ENCODE measurements at regions not wholly inside any gene's neighbourhood (a gene's known extent, or its start where the extent isn't known, plus 50 kb on each side); places are given as distances from the start of the nearest gene placed in this dataset.
"Not testable (repeated sequence)": the region's sequence is repeated elsewhere in the genome, so short reads cannot be mapped to it uniquely, and the experiment has no call there.

DNA sequence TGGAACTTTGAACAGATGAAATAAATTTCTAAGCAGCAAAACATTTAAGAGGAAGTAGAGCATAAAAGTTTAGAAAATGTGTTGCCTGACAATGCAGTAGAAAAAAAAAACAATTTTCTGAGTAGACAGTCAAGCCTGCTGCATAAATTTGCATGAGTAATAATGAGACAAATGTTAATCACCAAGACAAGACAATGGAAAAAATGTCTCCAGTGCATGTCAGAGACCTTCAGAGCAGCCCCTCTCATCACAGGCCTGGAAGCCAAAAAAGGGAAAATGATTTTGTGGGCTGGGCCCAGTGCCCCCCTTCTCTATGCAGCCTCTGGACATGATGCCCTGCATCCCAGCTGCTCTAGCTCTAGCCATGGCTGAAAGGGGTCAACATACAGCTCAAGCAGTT is 204.6 kb downstream of the COX18 start:
- no peak for DNase-seq

DNA sequence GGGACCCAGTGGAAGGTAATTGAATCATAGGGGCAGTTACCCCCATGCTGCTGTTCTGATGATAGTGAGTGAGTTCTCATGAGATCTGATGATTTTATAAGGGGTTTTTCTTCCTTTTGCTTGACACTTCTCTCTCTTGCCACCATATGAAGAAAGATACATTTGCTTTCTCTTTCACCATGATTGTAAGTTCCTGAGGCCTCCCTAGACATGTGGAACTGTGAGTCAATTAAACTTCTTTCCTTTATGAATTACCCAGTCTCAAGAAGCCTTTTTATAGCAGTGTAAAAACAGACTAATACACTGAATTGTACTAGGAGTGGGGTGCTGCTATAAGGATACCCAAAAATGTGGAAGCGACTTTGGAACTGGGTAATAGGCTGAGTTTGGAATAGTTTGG is 205.2 kb downstream of the COX18 start:
- DNase-seq: not testable (repeated sequence)

DNA sequence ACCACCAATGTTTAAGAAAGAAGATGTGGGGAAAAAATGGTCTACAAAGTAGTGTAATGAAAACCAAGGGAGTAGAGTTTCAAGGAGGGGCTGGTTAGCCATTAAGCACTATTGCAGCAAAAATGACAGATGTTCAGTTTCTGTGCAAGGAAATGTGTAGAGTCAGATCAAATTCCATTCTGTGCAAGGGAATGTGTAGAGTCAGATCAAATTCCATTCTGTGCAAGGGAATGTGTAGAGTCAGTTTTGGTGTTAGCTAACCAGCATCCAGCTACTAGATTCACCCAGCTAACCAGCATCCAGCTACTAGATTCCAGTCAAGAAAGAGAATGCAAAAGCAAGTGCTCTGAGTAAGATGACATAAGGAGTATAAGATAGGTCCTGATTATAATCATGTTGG is 208.8 kb downstream of the COX18 start:
- DNase-seq: no peak

DNA sequence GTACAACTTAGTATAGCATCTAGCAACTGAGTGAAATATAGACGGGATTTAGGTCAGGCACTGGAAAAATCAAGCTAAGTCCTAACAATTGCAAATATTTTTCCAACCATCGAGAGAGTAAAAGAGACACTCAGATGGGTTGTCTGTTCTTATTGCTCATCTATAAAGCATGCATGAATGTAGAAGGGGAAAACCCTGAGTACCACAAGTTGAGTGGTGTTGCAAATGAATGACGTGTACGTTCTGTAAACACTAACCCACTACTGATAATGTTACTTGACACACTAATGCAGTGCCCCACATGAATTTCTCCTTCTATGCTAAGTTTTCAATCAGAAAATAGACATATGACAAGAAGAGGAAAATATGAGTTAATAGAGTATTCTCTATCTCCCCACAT is 211.2 kb downstream of the COX18 start:
- peak; percentile 46 for DNase-seq

DNA sequence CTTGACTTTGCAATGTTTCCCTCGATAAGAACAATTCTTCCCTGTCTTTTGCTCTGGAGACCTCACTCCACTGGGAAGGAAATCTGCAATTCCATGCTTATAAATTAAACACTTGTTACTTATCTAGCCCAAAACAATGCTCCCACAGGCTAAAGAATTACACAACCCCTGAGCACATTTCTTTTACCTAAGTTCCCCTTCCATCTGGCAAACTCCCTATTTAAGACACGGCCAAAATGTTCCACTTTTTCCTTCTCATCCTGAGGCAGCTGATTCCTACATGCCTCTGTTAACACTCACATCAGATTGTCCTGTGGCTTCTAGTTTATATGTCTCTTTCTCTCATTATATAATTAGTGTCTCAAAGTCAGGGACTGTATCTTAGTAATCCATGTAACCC is 211.7 kb downstream of the COX18 start:
- no peak for DNase-seq

DNA sequence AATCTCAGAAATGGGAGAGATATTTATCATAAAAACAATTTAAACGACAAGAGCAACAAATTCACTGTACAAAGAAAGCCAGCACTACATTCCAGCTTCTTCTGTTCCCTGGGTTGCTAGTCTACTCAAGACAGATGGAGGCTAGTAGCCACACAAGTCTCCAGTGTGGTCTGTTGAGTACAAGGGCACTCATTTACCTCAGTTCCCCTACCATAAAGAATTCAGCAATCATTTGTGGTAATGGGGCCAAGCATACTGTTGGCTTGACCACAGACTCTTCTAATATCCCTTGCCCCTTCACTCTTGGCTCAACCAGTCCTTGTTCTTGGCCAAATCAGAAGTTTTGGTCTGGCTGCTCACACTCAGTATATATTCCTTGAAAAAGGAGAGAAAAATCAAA is 212.3 kb downstream of the COX18 start:
- no peak for DNase-seq

DNA sequence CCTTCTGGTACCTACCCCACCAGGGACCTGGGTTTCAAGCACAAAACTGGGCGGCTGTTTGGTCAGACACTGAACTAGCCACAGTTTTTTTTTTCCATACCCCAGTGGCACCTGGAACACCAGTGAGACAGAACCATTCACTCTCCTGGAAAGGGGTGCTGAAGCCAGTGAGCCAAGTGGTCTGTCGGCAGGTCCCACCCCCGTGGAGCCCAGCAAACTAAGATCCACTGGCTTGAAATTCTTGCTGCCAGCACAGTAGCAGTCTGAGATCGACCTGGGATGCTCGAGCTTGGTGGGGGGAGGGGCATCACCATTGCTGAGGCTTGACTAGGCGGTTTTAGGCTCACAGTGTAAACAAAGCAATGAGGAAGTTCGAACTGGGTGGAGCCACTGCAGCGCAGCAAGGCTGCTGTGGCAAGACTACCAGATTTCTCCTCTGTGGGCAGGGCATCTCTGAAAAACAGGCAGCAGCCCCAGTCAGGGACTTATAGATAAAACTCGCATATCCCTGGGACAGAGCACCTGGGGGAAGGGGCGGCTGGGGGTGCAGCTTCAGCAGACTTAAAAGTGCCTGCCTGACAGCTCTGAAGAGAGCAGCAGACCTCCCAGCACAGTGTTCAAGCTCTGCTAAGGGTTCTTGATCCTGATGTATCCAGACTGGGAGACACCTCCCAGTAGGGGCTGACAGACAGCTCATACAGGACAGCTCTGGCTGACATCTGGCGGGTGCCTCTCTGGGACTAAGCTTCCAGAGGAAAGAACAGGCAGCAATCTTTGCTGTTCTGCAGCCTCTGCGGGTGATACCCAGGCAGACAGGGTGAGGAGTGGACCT is 223.0 kb downstream of the COX18 start:
- peak; percentile 73 for DNase-seq

DNA sequence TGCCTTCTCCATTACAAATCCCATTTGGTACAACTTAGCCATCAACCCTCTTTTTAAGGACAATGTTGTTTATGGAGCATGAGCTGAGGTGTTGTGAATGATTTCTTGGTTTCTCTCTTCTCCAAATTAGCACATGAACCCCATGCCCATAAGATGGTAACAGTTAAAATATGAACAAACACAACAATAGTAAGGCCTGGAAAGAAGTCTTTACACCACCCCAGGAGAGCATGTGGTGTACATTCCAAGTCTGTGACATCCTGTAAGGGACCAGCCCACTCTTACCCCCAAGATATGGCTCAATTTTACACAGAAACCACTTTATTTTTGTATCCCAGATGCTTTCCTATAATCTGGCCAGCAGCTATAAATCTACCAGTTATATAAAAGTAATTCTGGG is 226.1 kb downstream of the COX18 start:
- no peak for DNase-seq

DNA sequence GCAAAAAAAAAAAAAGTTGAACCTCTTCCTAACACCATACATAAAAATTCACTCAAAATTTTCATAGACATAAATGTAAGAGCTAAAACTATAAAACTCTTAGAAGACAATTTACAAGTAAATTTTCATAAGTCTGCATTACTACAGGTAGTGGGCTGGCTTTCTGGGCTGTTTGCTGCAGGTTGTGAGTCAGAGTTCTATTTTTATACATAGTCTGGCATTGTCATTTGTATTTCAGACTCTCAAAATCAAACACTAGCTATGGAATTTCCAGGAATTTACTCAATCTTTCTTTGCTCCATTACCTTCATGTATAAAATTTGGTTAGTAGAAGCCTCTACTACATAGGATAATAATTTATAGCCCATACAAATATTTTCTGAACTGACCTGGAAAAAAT is 227.2 kb downstream of the COX18 start:
- peak; percentile 4 for DNase-seq

DNA sequence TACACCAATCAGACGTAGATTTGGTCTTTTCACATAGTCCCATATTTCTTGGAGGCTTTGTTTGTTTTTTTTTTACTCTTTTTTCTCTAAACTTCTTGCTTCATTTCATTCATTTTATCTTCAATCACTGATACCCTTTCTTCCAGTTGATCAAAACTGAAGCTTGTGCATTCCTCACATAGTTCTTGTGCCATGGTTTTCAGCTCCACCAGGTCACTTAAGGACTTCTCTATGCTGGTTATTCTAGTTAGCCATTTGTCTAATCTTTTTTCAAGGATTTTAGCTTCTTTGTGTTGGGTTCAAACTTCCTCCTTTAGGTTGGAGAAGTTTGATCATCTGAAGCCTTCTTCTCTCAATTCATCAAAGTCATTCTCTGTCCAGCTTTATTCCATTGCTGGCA is 229.3 kb downstream of the COX18 start:
- DNase-seq: not testable (repeated sequence)

- DNase-seq: no peak
Measured at GRCh38 chr4:72828864-72829263, 240.7 kb downstream of the COX18 start.

DNA sequence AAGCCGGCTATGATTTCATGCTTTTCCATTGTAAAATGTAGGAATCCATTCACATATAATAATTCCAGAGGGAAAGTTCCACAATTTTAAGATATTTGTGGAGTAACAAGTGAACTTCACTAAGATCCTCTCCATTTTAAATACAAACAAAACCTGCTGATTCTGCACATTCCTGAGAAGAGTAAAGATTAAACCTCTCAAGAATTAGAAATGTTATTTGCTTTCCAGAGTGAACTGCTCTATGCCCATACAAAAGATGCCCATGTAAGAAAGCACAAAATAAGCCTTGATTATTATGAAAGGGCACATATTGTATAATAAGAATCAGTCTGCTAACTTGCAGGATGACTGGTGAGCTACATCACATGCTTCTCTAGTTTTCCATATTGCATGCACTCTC is 241.5 kb downstream of the COX18 start:
- no peak for DNase-seq

DNA sequence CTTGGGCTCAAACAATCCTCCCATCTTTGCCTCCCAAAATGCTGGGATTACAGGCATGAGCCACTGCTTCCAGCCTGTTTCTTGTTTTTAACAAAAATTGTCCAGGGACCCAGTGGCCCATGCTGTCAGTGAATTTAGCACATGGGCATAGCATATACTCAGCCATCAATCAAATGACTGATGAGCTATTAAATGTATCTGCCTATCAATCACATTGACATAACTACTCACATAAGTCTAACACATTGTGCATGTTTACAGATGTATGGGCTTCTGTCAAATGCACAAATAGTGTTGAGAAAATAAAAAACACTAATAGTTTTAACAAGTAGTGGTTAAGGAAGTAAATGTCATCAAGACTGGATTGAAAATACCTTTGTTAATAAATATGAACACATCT is 249.4 kb downstream of the COX18 start:
- no peak for DNase-seq

- DNase-seq: no peak
Measured at GRCh38 chr4:72817012-72817411, 248.0 kb upstream of the ADAMTS3 start.

DNA sequence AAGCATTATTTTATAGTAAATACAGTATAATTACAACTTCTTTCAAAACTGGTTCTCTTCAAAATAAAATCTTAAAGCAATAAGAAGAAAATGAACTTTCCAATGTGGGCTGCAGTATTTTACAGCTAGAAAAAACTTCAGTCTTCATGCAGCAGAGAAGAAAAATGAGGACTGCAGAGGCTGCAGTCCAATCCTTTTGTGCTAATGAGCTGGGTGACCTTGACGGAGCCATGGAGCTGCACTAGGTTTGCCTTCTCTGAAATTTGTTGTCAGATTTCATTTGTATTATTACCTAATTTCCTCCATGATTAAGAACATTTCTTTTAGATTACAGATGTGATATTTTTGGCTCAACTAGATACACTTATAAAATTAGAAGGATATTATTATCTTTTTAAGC is 245.2 kb upstream of the ADAMTS3 start:
- DNase-seq: no peak

GRCh38 chr4:72809208-72809607 is 240.2 kb upstream of the ADAMTS3 start:
- DNase-seq: no peak

GRCh38 chr4:72805284-72805683 is 236.3 kb upstream of the ADAMTS3 start:
- no peak for DNase-seq

DNA sequence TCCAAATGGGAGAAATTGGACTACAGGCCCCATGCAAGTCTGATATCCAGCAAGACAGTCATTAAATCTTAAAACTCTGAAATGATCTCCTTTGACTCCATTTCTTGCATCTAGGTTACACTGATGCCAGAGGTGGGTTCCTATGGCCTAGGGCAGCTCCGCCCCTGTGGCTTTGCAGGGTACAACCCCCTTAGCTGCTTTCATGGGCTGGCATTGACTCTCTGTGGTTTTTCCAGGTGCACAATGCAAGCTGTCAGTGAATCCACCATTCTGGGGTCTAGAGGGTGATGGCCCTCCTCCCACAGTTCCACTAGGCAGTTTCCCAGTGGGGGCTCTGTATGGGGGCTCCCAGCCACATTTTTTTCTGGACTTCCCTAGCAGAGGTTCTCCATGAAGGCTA is 228.5 kb upstream of the ADAMTS3 start:
- DNase-seq: no peak

DNA sequence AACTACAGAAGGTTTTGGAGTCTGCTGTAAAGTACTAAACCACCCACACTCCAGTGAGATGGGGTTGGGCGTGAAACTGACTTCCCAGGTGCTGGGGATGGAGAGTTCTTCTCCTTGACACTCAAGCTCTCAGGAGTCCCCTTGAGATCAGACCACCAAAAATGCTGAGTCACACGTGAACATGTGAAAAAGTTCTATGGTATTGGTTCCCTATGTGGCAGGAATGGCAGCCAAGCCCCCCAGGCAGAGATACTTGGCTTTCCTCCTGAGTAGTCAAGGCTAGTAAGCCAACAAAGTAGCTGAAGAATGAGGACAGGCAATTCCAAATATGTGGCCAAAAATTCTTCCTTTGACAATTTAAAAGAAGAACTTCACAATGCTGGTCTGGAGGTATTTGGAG is 222.0 kb upstream of the ADAMTS3 start:
- no peak for DNase-seq

- DNase-seq: no peak
Measured at GRCh38 chr4:72786401-72786990, 217.5 kb upstream of the ADAMTS3 start.

- DNase-seq: no peak
Measured at GRCh38 chr4:72779241-72779640, 210.2 kb upstream of the ADAMTS3 start.

DNA sequence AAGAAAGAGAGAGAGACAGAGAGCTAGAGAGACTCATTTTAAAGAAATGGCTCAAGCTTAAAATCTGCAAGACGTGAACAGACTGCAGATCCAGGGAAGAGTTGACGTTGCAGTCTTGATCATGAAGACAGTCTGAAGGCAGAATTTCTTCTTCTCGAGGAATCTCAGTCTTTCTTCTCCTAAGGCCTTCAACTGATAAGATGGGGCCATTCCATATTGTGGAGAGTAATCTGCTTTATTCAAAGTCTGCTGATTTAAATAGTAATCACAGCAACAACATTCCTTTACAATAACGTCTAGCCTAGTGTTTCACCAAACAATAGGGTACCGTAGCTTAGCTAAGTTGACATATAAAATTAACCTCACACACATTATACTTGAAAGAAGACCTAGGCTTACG is 208.4 kb upstream of the ADAMTS3 start:
- no peak for DNase-seq

DNA sequence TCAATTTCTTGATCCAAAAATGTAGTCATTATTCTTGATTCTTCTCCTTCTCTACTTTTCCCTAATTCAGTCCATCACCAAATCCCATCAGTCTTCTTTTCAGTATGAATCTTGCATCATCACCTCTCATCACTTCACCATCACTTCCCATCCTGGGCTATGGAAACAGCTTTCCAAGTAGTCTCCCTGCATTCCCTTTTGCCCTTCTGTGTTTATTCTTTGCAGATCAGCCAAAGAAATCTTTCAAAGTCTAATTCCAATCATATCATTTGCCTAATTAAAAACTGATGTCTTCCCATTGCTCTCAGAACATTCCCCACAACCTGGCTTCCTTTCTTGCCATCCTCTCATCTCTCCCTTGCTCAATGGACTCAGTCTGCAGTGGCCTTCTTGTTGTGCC is 201.7 kb upstream of the ADAMTS3 start:
- DNase-seq: no peak

GRCh38 chr4:72768364-72768763 is 199.3 kb upstream of the ADAMTS3 start:
- no peak for DNase-seq
